Body of pancreas (tissue), 4 donors: ENCODE measurements at regions not wholly inside any gene's neighbourhood (a gene's known extent, or its start where the extent isn't known, plus 50 kb on each side); places are given as distances from the start of the nearest gene placed in this dataset.

Experiments used
- POLR2A ChIP-seq, 3 donors: fragments of 450-650 bp; IDR thresholded peaks; one replicate each; pipeline ENCODE4 v1.6.1; 2016; ENCODE audit warnings: antibody characterized with exemption in 3 of 3, mild to moderate bottlenecking in 2 of 3
- TF ChIP-seq, protein P1 (sequence below), 7 experiments: fragments of 450-650 bp in 4 of 7; fragments of 200-600 bp in 3 of 7; sonication (generic) in 3 of 7; IDR thresholded peaks; one replicate each; pipeline ENCODE4 v1.5.1; 2016 to 2019; ENCODE audit warnings: antibody characterized with exemption in 7 of 7

DNA sequence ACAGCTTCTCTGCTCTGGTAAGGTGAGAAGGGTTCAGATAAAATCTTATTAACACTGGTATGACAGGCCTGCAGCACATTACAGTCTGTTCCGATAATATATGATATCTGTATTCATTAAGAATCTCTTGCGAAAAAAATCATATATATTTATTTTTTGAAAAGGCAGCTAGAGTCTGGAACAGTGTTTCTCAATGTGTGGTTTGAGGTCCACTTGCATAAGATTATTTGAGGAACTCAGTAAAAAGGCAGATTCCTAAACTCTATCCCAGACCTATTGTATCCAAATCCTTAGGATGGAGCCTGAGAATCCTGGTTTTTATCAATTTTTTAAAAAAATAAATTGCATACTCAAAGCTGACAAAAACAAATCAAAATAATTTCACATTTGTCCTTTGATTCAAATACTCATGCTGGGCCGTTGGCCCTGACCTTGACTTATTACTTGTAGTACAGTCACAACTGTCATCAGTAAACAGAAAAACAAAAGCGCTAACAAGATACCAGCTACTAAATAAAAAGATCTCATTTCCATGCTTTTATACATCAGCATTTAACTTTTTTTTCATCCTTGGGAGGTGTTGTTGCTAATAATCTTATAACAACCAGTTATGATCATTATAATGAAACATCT, 60.6 kb downstream of the RGS2 start:
- TF ChIP-seq, protein P1, sequence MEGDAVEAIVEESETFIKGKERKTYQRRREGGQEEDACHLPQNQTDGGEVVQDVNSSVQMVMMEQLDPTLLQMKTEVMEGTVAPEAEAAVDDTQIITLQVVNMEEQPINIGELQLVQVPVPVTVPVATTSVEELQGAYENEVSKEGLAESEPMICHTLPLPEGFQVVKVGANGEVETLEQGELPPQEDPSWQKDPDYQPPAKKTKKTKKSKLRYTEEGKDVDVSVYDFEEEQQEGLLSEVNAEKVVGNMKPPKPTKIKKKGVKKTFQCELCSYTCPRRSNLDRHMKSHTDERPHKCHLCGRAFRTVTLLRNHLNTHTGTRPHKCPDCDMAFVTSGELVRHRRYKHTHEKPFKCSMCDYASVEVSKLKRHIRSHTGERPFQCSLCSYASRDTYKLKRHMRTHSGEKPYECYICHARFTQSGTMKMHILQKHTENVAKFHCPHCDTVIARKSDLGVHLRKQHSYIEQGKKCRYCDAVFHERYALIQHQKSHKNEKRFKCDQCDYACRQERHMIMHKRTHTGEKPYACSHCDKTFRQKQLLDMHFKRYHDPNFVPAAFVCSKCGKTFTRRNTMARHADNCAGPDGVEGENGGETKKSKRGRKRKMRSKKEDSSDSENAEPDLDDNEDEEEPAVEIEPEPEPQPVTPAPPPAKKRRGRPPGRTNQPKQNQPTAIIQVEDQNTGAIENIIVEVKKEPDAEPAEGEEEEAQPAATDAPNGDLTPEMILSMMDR (IDR thresholded peaks at IDR 0.05) = no peak
- no peak for TF ChIP-seq POLR2A (IDR thresholded peaks at IDR 0.05)
